Superior temporal gyrus (tissue), 1 donor: ENCODE measurements at regions not wholly inside any gene's neighbourhood (a gene's known extent, or its start where the extent isn't known, plus 50 kb on each side); places are given as distances from the start of the nearest gene placed in this dataset.
A peak's percentile ranks its signal among the peaks of the same experiment; 100 is the strongest.
"Not testable (repeated sequence)": the region's sequence is repeated elsewhere in the genome, so short reads cannot be mapped to it uniquely, and the experiment has no call there.

ENCODE experiments used
- DNase-seq: peaks from one replicate; pipeline ENCODE4 v3.0.0-alpha.2; 2016; ENCODE audit errors: extremely low spot score

DNA sequence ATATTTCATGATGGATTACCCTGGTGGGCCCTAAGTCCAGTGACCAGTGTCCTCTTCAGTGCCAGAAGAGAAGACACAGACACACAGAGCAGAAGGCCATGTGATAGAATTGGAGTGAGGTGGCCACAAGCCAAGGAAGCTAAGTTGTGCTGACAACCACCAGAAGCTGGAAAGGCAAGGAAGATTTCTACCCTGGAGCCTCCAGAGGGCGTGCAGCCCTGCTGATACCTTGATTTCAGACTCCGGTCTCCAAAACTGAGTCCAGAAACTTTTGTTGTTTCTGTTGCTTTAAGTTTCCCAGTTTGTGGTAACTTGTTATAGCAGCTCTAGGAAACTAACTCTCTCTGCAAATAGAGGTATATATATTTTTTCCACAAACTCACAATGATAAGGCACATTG is 396.6 kb upstream of the ASIC2 start:
- DNase-seq = no peak

DNA sequence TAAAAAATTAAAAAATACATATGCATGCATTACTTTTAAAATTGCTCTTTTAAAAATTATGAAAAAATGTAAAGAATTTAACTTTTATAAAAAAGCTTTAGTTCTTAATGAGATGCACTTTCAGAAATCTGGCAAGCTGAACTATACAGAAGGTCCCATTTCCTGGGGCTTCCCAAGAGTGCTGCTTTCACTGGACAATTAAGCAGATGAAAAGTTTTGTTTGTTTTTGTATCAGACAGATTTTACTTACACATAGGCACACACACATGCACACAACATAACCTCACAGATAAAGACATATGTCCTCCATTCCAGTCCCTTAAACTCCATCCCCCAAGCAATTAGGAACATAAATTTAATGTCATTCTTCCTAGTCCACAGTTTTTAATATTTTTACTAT is 402.3 kb upstream of the ASIC2 start:
- no peak for DNase-seq

DNA sequence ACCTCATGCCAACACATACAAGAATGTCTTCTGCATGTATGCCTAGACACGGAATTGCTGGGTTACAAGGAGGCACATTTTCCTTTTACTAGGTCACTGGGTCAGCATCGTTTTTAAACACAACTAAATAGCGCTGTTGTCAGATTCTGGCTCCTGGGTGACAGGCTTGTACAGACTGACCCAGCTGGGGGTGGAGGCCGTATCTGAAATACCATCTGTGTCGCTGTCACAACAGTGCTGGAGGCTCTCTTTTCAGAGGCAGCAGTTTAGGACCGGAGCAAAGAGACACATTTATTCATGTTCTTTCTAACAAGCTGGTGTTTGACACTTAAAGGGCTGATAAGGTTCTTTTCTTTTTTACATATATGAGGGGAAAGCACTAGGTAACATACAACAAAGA is 403.0 kb upstream of the ASIC2 start:
- DNase-seq = no peak

DNA sequence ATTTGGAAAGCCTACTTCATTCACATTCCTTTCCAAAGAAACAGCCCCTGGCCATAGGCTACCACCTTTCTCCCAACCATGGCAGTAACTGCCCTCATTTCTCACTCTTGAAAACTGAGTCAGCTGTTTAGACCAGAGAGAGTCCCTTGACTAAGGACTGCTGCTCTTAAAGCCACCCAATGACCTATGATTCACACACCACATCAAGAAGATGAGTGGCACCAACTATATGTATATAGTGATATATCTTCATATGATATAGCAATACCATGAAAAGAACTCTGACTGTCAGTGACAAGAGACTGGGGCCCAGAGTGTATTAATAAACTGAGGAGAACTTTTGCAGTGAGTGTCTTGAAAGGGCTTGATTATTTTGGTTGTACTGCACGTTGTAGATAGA is 404.5 kb upstream of the ASIC2 start:
- no peak for DNase-seq

DNA sequence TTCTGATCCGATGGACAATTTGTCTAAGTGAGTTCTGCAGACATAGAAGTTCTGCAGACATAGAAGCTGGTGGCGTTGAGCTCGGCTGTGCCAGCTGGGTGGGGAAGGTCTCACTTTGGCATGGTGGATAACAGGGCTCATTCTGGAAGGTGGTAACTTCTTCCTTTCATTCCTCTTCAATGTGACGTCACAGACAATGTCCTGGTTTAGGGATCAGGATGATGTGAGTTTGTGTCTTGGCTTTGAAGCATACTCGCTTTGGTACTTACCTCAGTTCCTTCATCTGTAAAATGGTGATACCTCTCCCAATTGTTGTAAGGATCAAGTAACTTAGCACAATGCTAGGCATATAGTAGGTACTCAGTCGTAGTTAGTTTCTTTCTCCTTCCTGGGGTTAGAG is 408.8 kb upstream of the ASIC2 start:
- DNase-seq = no peak

DNA sequence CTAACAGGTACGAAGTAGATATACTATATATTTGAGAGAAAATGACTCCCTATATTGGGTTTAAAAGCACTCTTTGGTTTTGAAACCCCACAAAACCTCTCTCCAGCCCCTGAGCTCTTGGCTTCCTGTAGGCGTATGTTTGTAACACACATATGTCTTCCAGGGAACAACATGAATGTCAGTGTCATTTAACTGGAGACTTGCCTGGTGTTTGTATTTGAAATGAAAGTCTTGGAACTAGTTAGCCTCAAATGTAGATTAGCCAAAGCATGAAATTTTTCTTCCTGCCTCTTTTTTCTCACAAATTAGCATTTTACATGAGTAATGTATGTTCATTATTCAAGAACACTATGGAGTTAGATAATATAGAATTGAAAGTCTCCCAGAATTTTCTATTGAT is 411.8 kb upstream of the ASIC2 start:
- no peak for DNase-seq

DNA sequence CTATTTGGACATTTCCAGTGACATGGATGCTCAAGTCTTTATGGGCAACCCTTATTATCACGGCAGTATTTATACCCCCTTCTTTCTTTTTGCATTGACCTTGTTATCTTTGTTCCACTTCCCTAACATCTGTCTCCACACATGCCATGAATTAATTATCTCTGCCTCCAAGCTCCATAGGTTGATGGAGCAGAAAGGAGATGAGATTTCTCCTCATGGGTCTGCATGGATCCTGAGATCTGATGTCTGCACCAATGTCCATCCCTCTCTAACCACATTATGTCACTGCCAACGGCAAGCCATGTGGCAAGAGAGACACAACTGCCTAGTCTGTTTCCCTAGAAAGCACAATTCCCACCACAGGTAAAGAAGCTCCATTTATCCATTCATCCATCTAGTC is 416.8 kb upstream of the ASIC2 start:
- DNase-seq = no peak

DNA sequence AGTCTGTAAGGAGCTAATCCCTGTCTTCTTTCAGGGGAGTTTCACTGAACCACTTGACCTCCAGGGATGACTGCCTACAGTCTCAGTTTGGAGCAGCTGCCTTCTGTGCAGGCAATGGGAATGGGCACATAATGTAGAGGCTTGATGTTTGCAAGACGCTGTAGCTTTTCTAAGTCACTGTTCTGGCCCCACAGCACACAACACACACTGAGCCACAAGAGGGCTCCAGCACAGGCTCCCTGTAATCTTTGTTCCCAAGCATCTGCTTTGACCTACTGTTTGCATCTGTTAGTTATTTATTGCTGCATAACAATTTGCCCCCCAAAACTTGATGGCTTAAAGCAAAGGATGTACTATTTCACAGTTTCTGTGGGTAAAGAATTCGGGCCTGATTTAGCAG is 419.0 kb upstream of the ASIC2 start:
- DNase-seq = no peak

DNA sequence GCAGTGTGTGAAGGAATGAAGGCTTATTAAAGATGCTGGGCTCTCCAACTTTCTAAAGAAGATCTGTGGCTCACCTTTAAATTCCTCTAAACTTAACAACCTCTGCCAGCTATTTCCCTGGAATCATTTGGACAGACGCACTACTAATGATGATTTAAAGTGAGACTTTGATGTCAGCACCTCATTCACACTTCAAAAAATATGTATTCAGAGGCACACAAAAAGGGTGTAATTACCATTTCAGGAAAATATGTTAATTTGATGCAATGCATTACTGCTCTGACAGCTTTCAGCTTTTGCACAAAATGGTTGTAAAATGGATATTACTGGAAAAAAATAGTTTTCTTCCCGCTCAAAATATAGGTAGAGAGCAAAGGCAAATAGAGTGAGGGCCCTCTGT is 423.9 kb upstream of the ASIC2 start:
- DNase-seq = no peak

DNA sequence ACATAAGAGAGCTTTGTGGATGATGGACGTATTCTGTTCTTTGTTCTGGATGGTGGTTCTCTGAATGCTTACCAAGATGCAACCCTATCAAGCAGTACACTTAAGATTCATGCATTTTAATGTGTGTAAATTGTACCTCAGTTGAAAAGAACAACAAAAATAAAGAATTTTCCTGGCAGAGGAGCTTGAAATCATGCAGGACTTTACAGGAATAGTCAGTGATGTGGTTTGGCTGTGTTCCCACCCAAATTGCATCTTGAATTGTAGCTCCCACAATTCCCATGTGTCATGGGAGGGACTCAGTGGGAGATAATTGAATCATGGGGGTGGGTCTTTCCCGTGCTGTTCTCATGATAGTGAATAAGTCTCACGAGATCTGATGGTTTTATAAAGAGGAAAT is 430.6 kb upstream of the ASIC2 start:
- DNase-seq = not testable (repeated sequence)

DNA sequence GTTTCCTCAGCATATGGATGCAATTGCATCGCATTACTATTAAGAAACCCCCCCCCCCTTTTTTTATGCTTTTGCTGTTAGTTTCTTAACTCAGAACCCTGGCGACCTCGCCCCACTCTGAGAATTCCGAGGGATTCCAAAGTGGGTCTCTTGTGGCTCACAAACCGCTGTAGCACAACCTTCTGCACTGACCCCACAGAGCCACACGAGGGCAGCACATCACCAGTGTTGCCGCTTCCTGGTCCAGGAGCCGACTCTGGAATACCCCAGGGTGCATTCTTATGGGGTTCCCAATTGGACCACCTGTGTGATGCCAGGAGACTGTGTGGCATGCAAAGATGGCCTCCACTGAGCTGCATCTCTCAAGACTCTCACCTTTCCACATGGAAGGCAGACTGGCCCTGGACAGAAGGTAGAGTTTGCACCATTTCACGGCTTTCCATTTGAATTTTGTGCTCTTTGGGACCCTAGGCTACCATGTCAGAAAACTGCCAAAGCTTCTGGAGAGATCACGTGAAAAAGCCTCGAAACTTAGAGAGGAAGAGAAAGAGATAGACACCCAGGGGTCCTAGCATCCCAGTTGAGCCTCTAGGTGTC is 432.7 kb upstream of the ASIC2 start:
- no peak for DNase-seq

DNA sequence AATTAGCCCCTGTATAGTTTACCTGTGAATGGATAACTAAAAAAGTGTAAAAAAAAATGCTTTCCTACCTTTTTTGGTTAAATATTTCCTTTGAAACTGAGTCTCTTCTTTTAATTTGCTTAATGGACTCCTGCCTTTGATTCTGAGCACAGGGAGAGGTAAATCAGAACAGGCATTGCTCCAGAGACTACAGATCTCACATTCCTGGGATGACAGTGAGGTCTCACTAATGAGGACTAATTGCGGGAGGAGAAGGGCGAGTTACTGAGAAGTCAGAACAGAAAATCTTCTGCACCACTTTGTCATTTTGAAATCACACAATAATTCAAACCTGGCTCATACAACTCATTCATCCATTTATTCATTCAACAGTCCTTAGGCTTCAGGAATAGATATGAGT is 437.0 kb upstream of the ASIC2 start:
- DNase-seq = no peak

DNA sequence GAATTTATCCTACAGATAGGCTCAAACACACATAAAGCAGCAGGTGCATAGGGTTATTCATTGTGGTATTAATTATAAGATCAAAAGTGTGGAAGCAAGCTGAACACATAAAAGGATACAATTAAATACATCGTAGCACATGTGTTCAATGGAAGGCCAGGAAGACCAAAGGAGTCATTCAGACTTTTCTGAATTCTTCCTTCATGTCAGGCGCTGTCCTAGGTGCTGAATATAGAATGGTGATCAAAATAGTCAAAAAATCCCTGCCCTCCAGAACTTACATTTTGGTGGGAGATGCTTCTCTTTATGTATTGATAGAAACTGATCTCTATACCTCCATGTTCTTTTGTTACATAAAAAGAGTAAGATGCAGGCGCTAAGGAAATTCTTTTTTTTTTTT is 439.0 kb upstream of the ASIC2 start:
- DNase-seq = no peak

DNA sequence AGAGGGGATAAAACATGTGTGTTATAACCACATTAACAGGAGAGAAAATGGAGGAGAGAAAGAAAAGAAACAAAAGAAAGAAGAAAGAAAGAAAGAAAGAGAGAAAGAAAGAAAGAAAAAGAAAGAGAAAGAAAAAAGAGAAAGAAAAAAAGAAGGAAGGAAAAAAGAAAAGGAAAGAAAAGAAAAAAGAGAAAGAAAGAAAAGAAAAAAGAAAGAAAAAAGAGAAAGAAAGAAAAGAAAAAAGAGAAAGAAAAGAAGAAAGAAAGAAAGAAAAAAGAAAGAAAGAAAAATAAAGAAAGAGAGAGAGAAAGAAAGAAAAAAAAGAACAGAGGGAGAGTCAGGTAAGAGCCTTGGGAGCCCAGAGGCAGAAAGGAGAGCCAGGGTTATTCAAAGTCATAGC is 446.6 kb upstream of the ASIC2 start:
- DNase-seq = no peak

DNA sequence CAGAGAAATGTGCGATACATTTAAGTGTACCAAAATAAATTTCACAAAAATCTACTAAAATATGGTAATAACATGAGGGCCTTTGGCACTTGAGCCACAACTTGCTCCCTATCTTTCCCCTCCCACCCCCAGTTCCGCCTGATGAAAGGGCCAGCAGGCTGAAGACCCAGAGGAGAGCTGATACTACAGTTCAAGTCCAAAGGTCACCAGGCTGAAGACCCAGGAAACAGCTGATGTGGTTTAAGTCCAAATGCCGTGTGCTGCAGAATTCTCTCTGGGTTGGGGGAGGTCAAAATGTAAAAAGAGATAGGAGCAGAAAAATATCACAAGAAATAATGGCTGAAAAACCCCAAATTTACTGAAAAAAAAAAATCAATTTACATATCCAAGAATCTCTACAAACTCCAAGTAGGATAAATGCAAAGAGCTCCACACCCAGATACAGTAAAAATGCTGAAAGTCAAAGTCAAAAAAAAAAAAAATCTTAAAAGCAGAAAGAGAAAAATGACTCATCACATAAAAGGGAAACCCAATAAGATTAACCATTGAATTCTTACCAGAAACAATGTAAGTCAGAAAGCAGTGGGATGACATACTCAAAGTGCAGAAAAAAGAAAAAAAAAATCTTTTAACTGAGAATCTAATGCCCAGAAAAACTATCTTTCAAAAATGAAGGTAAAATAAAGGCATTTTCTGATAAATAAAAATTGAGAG is 452.1 kb upstream of the ASIC2 start:
- no peak for DNase-seq

DNA sequence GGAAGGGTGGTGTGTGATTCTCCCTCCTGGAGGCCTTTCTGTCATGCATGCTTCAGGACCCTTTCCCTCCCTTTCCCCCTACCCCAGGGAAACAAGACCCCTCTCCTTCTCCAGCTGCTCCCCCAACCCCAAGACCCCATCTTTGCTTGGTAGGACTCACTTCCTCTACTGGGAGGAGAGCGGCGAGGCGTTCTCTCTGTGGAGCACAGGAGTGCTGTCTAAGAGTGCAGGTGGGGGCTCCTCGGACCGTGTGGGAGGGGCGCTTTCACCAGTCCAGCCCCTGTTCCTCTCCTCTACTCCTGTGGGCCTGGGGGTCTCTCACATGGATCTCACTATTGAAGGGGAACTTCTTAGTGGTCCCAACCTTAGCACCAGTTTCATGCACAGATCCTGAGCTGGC is 456.1 kb upstream of the ASIC2 start:
- DNase-seq = no peak

DNA sequence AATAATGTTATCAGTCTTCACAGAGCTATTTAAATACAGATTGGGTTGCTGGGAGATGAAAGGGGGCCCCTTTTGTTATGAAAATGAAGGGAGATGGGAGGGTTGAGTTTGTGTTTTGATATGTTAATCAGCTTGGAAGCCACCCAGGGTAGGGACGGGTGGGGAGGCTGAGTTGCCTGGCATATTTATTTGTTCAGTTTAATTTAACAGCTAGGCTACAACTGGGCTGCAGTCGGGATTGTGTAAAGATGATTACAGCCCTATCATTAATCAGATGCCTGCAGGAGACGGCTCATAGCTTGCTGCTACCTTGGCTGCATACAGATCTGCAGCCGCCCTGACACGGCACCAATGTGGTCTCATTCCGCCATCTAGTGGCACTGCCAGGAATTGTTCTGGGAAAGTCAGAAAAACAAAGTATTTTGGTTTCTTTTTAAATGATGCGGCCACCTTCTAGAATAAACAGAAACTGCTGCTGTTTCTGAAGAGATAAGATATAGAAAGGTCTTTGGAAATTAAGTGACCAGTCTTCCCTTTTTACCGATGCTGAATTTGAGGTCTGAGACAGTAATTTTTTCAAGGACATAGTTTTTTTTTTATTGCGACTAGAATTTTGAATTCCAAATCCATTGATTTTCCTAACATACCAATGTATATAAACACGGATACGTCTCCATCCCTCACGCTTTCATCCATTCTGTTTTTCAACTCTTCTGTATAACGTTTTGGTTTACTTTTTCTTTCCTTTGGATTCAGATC is 458.0 kb upstream of the ASIC2 start:
- DNase-seq = peak; percentile 88

DNA sequence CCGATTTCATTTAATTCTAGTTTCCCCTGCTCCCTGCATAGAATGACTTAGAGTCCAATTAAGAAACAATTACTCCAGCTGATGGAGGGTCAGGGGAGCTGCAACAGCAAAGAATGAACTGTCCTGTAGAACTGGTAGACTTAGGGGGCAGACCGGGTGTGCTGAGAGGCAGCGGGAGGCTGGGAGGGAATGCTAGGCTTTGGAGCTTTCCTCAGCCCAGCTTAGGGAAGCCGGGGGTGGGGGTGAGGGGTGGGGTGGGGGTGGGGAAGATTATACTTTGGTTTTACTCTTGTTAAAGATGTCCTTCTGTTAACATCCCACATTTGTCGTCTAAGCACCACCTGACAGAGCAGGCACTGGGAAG is 458.6 kb upstream of the ASIC2 start:
- no peak for DNase-seq

DNA sequence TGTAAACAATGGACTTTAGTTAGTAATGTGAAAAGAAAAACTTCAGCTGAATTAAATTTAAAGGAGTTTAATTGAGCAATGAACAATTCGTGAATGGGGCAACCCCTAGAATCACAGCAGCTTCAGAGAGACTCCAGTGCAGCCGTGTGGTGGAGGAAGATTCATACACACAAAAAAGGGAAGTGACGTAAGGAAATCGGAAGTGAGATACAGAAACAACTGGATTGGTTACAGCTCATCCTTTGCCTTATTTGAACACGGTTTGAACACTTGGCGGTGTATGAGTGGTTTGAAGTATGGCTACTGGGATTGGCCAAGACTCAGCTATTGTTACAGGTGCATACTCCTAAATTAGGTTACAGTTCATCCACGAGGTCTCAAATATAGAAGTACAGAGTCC is 460.4 kb upstream of the ASIC2 start:
- DNase-seq = no peak

DNA sequence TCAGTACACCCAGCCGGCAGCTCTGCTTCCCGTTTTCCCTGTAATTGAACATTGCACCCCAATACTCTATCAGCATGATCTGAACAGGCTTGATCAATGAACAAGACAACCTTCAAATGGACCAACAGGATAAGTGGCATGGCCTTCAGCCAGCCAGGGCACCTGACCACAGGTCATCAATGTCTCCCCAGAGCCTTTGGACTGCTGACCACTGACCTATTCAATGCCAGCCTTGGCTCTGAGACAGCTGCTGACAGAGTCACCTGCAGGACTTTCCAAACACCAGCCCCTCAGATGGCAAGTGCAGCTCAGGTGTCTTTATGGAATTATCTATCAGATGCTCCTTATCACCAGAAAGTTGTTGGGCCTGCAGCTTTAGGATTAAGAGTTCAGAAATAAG is 462.9 kb upstream of the ASIC2 start:
- DNase-seq = no peak

DNA sequence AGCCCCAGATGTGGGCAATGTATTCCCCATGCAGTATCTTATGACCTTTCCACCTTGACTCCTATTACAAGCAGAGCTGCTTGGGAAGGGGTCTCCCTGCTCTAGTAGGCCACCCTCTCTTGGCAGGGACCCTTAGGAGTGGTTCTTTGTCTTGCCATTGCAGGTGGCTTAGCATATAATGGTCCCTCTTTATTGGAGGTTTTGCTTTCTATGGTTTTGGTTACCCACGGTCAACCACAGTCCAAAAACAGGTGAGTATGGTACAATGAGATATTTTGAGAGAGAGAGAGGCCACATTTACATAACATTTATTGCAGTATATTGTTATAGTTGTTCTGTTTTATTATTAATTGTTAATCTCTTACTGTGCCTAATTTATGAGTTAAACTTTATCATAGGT is 472.8 kb upstream of the ASIC2 start:
- DNase-seq = no peak

DNA sequence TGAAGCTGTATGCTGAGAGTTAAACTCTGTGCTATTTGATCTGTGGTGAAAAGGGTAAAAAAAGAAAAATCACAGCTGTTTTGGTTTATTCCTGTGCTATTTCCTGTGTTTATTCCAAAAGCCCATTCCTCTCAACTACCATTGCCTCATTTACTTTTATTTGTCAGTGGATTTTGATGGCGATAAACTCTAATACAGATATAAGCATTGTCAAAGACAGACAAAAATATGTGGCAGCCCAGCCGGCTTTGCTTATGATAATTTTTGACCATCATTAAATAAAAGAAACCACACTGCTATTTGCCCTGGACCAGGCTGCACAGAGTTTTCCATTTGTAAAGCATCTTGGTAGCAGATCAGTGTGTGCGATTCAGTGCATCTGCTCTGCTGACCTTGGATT is 473.6 kb upstream of the ASIC2 start:
- no peak for DNase-seq

DNA sequence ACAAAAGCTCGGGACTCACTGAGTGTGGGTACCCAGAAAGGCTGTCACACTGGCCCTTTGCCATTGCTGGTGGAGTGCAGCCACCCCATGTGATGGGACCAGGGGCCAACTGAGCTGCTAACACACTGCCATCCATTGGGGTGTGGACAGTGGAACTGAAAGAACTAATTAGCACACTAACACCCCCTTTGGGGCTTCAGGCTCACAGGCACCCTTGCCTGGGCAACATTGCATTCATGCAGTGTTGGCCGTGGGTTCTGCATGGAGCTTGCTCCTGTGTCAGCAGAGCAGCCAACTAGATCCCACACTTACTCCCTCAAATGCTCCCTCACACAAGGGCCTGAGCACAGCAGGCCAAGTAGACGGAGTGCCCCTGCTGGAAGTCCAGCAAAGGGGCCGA is 476.0 kb upstream of the ASIC2 start:
- DNase-seq = no peak
